GM18498 (cell line): ENCODE measurements at regions not wholly inside any gene's neighbourhood (a gene's known extent, or its start where the extent isn't known, plus 50 kb on each side); places are given as distances from the start of the nearest gene placed in this dataset.
"Not testable (repeated sequence)": the region's sequence is repeated elsewhere in the genome, so short reads cannot be mapped to it uniquely, and the experiment has no call there.

Source experiments
- ATAC-seq: cut with Tn5 transposase; IDR thresholded peaks from one replicate; pipeline ENCODE4 v1.9.1; 2021; ENCODE audit warnings: mild to moderate bottlenecking, moderate library complexity; ENCODE audit not compliant: unreplicated experiment

DNA sequence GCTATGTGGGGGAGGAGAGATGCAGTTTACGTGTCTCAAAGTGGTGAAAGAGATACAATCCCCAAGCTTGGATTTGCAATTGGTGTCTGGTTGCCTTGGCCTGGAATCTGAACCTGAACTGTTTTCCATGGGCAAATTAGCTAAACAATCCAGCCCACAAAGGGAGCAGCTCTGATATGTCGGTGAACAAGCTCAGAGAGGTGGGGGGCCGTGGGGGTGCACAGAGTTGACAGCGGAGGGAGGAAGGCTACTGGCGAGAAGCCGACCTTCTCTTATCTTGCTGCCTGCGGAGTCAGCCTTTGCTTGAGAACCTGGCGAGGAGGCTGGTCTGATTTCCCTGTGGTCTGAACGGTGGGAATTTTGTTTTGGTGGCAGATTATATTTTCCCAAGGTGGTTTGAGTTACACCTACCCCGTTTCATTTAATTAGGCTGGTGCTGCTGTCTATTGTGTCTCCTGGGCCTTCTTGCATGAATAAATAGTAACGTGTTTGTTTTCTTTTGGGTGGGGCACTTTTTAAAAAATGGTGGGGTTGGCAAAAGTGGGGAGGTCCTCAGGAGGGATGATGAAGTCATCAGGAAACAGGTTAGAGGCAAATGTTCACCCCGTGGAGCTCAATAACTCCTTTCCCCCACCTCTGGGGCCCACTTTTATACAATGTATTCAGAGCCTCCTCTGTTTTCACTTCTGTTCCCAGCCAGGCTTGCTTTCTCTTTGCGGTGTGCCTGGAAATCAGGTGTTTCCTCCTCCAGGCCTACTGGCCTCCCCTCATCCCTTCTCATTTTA is 80.9 kb upstream of the IGFBP5 start:
- no peak for ATAC-seq

DNA sequence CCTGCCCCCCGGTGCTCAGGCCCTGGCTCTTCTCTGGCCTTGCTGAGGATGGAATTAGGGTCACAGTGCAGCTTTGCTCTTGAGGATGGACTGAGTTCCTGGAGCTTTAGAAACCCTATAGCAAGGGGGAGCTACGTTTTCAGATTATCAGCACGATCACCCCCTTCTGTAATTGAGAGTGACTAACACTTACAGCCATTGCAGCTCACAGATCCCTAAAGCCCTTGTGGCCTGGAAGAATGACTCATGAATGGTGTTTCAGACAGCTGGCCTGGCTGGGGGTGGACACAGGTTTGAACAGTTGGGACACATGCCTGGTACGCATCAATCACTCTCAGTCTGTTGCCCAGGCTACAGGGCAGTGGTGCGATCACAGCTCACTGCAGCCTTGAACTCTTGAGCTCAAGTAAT is 79.7 kb upstream of the IGFBP5 start:
- no peak for ATAC-seq

DNA sequence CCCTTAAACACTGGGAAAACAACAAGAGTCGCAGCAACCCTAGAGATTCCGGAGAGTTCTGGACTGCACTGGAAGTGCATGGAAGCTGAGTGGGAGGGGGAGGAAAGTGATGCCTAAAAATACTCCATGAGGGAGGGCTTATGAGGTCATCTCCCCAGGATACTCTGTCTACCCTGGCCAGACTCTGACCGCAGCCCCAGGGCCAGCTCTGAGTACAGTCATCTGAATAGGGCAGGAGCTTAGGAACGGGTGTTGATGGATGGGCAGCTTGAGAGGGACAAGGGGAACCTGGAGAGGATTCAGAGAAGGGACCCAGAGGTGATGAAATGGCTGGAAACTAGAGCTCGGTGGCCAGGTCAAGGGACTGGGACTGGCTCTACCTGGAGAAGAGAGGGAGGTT is 79.3 kb upstream of the IGFBP5 start:
- ATAC-seq = no peak

DNA sequence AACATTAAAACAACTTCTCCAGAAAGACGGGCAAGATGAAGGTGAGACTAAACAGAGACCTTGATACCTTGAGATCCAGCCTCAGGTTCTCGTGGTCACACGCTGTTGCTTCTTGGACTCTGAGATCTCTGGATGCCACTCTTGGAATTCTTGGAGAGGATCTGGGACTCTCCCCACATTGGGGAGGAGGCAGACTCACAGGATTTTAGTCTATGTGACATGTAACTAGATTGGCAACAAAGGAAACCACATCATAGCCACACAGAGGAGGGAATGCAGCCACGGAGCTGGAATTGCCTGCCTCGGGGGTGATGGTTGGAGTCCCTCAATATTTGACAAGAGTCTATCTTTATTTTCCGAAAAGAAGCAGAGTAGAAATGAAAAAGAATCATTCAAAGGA is 78.8 kb upstream of the IGFBP5 start:
- ATAC-seq = no peak

DNA sequence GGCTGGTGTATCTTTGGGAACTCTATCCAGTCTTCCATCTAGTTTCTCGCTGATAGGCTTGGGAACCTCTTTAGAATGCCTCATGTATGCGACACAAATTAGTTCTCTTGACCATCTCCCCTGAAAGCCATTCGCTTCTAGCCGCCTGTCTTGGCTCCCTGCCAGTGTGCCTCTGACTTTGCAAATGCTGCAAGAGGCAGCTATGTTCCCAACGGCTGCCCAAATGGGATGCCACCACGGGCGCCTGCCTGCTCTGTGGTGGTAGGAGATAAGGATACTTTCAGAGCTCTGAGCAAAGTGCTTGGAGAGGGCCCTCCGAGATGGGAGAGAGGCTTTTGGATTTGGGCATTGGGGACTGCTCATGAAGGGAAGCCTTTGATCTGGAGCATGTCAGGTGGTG is 77.7 kb upstream of the IGFBP5 start:
- no peak for ATAC-seq

DNA sequence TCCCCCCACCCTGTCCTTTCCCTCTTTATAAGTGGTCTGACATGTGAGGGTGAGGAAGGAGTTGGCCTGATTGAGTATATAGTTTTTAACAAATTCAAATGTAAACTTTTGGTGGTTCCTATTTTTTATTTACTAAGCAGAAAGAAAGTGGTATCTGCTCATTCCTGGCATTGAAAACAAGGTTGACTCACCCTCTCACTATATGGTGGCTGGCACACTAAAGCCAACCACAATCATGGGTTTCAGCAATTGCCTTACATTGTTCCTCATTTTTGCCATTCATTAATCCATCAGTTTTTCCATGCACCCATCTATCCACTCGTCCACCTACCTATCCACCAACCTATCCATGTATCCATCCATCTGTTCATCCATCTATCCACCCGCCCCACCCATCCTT is 75.4 kb upstream of the IGFBP5 start:
- no peak for ATAC-seq

DNA sequence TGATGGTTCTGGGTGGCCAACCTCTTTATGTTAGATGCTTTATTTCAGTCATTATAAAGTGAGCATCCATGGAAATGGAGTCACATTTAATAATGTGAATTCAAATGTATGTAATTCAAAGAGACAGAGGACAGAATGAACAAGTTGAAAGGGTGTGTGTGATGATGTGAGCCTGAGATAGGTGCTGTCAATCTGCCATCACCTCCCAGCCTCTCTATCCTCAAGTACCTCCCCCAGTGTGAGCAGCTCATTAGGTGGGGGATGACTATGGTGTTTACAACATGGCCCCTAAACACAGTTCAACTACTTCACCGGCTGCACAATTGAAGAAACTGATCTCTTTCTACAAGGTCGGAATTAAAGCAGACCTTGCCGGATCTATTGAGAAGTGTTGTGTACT is 74.7 kb upstream of the IGFBP5 start:
- ATAC-seq = no peak

DNA sequence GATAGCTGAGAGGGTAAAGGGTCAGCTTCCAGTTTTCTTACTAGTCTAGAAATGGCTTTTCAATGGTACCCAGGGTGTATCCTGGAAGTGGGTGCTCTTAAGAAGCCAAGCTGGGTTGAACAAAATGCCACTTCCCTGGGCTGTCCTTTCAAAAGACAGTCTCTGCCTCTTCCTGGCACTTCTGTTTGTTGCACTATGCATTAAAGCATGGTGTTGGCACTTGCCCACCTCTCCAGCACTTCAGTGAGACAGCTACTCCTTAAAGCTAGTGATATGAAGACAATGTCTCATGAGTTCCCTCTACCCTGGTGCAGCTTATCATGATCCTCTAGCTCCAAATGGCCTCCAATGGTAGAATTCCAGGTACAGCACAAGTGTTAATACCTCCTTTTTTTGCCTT is 74.3 kb upstream of the IGFBP5 start:
- ATAC-seq = no peak

DNA sequence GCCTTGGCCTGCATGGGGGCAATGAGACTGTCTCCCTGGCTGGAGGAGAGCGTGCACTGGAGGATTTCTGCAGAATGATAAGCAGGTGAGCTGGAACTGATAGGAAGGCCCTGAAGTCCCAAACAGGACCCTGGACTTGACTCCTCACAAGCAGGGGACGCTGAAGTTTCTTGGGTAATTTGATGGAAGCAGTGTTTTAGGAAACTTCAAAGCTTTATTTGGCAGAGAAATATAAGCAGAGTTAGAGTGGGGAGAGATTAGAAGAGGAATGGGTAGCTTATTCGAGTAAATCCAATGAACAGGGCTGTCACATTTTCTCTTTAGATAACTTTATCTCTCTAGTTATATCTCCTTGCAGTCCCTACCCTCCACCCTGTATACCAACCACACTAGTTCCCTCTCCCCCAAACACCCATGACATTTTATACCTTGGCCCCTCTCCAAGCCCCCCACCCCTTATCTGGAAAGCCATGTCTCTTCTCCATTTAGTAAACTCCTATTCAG is 73.6 kb upstream of the IGFBP5 start:
- no peak for ATAC-seq

DNA sequence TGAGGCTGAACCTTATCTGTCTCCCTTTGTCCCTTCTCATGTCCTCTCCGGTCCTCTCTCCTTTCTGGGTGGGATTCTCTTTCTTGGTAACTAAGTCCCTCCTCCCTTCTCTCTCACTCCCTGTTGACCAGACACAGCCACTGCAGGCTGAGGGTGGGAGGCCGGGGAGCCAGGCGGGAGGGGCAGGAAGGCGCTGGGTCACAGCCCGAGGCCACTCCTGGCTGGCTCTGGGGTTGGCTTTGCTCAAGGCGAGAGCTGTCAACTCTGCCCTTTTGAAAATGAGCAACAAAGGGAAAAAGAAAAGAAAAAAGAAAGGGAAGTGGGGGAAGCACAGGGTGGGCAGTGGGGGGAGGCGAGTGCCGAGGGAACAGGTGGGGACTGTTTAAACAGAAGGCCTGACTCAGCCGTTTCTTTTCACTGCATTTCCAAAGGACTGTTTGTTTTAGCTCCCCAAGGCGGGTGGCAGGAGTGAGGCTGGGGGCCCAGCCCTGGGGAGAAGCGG is 70.5 kb upstream of the IGFBP5 start:
- ATAC-seq = no peak

DNA sequence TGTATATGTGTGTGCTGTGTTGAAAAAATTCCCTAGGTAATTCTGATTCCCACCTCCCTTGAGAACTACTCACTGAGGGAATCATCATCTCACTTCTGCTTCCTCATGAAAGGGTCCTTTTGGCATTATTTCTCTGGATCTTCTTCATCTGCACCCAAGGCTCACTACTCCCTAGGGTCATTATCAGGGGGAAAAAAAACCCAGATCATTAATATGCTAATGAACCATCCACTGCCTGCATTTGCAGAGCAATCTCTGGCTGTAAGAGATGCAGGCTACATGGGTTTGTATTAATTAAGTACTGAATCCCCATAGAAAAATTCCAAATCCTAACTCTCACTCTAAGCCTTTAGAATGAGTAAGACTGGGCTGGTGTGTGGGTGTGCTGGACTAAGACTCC is 68.0 kb upstream of the IGFBP5 start:
- ATAC-seq = no peak

DNA sequence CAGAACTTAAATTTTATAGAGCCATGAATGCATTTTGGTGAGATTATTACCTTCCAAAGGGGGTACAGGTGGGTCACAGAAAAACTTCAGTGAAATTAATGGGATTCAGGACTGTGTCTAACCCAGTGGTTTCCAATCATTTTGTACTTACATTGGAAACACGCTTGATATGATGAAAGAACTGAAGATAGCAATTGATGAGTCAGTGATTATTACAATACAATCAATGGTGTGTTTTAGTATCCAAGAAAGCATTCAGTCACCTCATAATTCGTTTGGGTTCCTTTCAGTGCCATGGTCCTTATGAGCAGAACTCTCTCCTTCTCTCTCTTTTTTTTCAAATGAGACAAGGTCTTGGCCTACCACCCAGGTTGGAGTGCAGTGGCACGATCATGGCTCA is 66.5 kb upstream of the IGFBP5 start:
- no peak for ATAC-seq

DNA sequence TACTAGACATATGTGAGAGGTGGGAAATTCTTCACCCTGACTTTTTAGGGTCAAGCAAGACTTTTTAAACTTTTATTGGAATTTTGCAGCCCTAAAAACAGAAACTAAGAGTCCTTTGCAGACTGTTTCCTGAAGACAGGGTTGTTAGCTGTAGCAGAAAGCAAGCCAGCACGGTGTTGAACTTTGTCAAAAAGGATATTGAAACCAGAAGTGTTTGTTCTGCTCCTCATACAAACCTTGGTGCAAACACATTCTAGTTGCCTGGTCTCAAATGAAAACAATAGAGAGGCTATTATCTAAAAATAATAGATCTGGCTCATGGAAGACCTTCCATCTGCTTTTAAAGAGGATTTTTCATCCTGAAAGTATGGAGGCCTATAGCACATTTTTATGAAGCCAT is 65.8 kb upstream of the IGFBP5 start:
- no peak for ATAC-seq

DNA sequence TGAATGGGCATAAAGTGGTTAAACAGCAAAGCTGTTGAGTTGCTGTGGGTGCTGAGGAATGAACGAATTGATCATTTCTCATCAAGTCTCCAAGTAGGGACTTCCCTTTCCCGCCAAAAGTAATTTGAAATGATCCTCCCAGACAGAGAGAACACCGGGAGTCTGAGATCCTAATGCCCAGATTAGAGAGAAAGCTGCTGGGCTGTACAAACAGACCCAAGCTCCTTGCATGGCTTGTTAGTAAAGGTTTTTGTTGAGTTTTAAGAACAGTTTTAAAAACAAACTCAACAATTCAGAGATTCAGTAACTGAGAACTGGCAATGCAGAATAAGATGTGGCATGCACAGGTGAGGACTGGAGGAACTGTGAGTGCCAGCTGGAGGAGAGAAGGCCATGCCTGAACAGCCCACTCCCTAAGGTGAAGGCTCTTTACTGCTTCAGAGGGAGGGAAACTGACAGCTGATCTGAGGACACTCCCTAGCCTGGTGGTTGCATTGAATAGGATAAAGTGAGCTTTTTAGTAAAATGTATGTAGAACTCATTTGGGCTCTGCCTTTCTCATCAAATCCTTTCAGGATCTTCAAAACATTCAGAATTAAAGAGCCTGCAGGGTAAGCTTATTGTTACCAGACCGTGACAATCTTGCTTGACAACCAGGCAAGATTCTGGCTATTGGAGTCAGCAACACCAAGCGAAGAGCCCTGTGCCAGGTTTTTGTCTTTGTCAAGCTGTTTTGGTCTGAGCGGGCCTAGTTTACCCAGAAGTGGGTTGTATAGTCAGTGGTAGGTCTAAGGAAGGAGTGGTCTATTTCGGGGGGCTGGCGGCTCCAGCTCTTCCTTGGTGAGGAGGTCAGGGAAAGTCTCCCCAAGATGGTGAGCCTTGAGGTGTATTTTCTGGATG is 63.2 kb upstream of the IGFBP5 start:
- no peak for ATAC-seq

DNA sequence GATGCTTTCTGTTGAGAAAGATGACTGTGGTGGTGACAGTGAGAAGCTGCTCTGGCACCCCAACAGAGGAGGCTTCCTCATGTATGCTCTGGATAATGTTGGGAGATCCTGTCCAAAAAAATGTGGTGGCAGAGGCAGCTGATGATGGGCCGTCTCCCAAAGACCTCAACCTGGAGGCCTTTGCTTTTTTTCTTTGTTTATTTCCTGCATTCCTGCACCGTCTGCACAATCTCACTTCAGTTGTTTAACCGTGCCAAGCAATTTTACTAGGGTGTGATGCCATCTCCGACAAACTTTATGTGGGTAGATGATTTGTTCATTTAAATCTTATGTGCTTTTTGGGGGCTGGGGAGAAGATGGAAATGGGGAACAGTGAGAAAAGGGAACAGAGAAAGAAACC is 62.2 kb upstream of the IGFBP5 start:
- no peak for ATAC-seq

DNA sequence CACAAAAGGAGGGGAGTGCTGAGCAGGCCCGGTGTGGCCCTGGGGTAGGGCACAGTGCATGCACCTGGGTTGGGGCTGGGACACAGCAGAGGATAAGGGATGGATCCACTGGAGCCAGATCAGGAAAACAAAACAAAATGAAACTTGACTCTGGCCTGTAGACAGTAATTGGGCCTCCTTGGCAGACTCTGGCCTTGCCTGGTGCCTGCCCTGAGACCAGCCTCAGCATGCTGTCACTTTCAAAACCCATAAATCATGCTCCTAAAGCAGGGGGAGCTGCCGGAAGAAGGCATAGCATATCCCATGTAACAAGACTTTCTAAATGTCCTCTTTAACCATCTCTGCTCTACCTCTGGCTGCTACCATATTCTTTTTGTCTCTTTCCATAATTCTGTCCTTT is 61.1 kb upstream of the IGFBP5 start:
- no peak for ATAC-seq

DNA sequence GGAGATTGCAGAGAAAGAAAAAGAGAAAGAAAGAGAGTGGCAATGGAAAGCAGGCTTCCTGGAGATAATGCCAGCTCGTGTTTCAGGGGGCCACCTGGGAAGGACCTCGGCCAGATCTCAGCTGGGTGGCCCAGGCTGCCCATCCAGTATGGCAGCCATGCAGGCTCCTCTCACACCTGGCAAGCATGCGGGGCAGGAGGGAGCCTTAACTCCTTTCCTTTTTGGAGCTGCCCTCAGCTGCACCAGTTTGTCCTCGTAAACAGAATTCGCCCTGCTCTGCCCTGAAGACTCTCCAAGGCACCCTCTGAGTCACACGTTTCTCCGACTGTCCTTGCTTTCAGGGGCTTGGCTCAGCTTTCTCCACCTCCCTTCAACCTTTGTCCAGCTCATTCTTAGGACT is 59.5 kb upstream of the IGFBP5 start:
- no peak for ATAC-seq

DNA sequence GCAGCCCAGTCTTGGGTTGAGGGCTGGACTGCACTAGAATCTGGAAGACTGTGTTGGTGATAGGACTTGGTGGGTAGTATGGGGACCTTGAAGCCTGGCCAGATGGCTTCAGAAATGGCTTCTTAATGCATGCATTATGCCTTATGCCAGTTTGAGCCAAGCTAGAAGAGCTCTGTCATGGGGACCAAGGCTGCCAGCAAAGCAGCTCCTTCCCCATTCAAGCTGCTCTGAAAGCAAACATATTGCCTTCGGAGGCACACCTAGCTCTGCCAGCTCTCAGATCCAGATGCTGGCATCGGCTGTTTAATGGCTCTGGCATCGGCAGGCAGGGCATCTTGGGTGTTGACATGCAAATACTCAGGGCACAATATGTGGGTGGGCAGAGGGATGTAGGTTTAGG is 59.0 kb upstream of the IGFBP5 start:
- ATAC-seq = no peak

DNA sequence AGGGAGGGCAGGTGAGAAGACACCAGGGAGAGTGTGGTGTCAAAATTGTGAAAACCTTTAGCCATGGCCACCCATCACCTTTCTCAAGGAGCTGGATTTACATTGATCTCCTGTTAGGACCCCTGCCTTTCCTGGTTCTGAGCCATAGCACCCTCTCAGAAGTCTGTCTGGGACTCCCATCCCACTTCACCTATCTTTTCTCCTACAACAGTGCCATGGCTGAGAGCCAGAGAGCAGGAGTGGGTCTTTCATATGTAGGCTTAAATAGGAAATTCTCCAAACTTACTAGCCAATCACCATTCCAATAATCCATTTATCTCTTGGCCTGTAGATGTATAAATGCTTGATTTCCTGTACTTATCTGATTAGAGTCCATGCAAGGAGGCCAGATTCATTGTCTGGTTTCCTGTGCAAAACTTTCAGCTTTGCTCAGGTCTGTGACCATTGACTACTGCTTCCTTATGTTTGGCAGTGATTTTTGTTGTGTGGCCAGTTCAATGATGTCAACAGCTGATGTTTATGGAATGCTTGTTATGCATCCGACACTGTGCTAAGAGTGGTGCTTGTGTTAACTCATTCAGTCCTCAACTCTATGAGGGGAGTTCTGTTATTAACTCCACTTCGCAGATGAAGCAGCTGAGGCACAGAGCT is 57.6 kb upstream of the IGFBP5 start:
- ATAC-seq = no peak

DNA sequence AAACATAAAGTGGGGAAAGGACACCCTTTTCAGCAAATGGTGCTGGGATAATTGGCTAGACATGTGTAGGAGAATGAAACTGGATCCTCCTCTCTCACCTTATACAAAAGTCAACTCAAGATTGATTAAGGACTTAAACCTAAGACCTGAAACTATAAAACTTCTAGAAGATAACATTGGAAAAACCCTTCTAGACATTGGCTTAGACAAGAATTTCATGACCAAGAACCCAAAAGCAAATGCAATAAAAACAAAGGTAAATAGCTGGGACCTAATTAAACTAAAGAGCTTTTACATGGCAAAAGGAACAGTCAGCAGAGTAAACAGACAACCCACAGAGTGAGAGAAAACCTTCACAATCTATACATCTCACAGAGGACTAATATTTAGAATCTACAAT is 55.4 kb upstream of the IGFBP5 start:
- ATAC-seq = not testable (repeated sequence)

DNA sequence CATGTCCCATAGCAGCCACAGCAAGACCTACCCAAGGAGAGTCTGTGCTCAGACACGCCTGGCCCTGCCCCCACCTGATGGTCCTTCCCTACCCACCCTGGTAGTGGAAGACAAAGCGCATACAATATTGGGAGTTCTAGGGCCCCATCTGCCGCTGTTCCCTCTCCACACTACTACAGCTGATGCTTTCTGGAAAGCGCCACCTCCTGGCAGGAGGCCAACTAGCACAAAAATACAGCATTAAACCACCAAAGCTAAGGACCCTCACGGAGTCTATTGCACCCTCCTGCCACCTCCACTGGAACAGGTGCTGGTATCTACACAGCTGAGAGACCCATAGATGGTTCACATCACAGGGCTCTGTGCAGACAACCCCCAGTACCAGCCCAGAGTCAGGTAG is 50.9 kb upstream of the IGFBP5 start:
- not testable (repeated sequence) for ATAC-seq
